HG03196 (cell line): ENCODE measurements at regions not wholly inside any gene's neighbourhood (a gene's known extent, or its start where the extent isn't known, plus 50 kb on each side); places are given as distances from the start of the nearest gene placed in this dataset.

ENCODE experiments used
- ATAC-seq: cut with Tn5 transposase; IDR thresholded peaks from one replicate; pipeline ENCODE4 v1.9.1; 2021; ENCODE audit not compliant: unreplicated experiment

GRCh38 chr4:100811046-100811445 is 293.2 kb upstream of the EMCN start:
- no peak for ATAC-seq

- no peak for ATAC-seq
These were observed 291.7 kb upstream of the EMCN start for GRCh38 chr4:100809506-100809905.

DNA sequence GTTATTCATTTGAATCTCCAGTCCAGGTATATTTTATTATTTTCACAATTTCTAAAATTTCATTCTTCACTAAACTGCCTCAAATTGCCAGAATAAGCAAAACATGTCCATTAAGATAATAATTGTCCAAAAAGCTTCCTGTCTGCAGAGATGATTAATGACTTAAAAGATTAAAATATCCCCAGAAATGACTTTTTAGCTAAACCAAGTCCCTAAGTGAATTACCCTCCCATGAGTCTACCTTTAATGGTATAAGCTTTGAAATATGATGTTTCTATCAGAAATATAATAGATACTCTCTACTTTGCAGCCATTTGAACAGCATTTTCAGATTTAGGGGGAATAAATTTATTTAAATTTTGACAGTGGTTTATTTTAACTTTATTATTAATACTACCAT is 289.2 kb upstream of the EMCN start:
- no peak for ATAC-seq

DNA sequence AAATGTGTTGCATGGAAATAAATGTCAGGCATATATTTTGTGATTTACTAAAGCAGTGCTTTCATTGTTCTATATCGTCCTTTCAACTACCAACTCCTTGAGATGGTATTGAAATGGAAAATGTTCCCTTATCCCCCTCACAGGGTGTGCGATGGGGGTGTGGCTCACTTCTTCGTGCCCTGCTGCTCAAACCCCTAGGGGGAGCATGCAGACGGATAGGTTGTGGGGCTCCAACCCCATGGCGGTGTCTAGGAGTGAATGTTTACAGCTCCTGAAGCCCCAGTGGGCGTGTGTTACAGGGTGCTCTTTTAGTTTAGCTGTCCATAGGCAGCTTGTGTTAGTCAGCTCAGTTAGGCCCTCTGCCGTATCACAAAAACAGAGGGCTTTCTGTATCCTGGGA is 287.7 kb upstream of the EMCN start:
- no peak for ATAC-seq

DNA sequence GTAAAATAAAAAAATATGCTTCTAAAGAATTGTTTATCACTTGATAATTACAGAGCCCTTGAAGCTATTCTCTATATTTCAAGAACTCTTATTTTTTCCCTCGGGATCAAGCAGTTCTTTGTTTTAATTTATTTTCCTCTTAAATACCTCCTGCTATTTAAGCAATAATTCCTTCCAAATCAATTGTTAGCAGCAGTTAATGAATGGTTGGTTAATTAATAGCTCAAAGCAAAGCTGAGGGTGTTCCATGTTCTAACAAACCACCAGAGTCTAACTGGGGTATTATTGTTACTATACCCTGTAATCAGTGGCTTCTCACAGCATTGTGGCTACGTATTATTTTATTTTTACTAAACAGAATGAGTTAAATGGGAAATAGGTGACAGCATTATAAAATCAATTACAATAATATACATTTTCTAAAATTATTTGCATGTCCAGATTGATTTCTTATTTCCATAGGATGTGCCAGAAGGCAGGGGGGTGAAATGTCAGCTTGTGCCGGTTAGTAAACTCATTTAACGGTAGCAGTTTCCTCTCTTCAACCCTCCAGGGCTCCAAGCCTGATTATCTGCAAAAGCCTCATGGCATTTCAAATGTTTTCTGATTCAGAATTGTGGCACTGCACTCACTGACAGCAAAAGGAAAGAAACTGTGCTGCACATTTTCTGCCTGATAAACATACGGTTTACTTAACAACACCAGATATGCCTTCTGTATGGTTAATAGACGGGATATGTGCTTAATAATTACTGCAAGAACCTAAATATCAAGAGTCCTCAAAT is 286.9 kb upstream of the EMCN start:
- no peak for ATAC-seq

GRCh38 chr4:100803751-100804150 is 285.9 kb upstream of the EMCN start:
- no peak for ATAC-seq

GRCh38 chr4:100799761-100800539 is 282.1 kb upstream of the EMCN start:
- no peak for ATAC-seq

- ATAC-seq = no peak
These were observed 280.0 kb upstream of the EMCN start for GRCh38 chr4:100797791-100798190.

- no peak for ATAC-seq
These were observed 279.5 kb upstream of the EMCN start for GRCh38 chr4:100797356-100797755.

DNA sequence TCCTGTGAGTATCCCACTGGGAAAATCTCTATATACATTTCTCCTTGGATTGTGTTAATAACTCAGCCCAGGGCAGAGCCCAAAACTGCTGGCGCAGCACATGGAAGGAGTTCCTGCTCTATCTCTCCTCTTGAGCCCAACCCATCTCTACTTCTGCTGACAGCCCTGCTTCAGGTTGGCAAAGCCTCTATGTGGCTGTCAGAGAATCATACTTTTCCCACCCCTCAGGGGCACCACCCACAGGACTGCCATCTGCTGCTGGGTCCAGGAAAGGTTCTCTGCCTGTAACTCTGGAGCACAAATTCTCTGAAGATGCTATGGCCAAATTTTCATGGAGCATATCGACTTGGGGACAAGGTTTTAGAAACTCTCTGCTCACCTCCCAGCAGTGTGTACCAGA is 278.5 kb upstream of the EMCN start:
- ATAC-seq = no peak

- no peak for ATAC-seq
These were observed 277.8 kb upstream of the EMCN start for GRCh38 chr4:100795581-100795980.

DNA sequence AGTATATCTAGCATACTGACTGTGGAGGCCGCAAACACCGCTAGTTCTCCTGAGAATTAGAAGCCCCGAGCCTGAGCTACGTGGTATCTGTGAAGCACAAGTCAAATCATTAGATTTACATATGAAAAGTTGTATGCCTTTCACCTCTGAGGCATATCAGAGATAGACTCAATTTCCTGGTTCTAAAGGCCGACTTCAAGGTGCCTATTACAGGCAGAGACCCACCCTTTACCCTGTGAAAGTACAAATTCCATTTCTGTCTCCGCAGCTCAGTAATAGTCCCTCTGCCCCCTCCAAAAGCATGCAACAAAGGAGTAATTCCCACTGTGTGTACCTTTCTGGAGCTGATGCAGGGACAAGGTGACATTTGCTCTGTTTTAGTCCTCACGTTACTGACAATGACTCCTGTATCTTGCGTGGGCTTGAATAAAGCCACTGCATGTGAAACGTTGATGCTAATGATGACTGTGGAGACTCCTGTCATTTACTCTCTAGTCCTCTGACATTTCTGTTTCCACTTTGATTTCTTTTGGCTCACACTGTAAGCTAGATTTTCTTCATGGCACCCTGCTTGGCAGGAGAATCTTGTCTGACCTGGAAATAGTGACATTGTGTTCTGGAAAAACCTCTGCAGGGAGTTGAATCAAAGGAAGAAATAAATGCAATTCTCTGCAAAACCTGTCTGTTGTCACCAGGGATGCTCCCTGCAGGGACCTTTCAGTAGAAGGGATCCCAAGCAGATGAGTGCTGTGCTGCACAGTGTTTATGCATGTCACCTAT is 273.2 kb upstream of the EMCN start:
- ATAC-seq = no peak

DNA sequence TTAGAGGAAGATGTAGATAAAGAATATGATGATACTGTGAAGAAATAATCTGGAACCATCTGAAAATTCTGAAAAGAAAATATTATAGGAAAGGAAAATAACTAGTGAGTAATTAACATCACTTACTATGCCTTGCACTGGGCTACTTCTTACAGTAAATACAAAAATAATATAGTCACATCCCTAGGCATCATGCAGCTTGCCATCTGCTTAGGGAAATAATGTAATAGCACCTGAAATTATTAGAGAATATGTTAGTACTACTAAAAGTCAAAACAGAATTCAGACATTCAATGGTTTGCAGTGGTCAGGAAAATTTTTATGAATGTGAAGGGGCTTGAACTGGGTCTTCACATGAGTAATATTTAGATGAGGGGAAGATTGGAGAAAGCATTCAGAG is 272.2 kb upstream of the EMCN start:
- no peak for ATAC-seq

- no peak for ATAC-seq
These were observed 268.7 kb upstream of the EMCN start for GRCh38 chr4:100786481-100786880.

GRCh38 chr4:100782356-100782755 is 264.5 kb upstream of the EMCN start:
- ATAC-seq = no peak

GRCh38 chr4:100781435-100781834 is 263.6 kb upstream of the EMCN start:
- ATAC-seq = no peak

GRCh38 chr4:100780126-100780525 is 262.3 kb upstream of the EMCN start:
- ATAC-seq = no peak

DNA sequence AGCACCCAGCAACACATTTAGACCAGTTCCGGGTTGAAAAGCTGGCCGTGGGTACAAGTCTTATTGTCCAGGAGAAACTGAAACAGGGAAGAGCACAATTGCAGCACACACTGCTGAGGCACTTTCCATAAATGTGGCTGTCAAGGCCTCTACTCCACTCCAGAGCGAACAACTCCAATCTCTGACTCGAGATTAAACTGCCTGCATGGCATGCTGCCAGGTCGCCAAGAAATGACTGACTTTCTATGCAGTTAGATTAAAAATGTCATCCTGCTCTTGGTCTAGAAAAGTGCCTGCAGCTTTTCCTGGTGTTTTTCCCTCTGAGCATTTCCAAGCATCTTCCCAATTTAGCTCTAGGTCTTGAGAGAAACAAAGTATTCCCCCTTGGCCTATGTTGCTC is 260.6 kb upstream of the EMCN start:
- no peak for ATAC-seq

DNA sequence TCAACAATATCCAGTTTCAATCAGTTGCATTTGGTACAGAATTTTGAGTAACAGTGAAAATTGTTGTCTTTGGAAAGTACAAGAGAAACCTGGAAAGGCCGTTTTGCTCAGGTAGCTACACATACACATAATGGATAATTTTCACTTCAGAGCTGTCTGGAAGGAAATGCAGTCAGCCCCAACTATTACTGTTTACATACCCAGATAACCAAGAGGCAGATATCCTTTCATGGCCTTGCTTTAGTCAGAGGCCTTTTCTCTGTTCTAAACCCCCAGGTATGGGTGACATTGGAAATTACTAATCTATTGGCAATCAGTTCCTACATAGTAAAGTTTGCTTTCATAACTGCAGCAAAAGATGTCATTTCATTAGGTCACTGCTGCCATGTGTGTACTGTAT is 244.9 kb upstream of the EMCN start:
- no peak for ATAC-seq

- ATAC-seq = no peak
These were observed 236.9 kb upstream of the EMCN start for GRCh38 chr4:100754751-100755150.

GRCh38 chr4:100746141-100746739 is 228.4 kb upstream of the EMCN start:
- ATAC-seq = no peak
